GM21515 (cell line): ENCODE measurements at regions not wholly inside any gene's neighbourhood (a gene's known extent, or its start where the extent isn't known, plus 50 kb on each side); places are given as distances from the start of the nearest gene placed in this dataset.

Experiments used
- ATAC-seq: cut with Tn5 transposase; IDR thresholded peaks from one replicate; pipeline ENCODE4 v1.9.1; 2021; ENCODE audit not compliant: unreplicated experiment

DNA sequence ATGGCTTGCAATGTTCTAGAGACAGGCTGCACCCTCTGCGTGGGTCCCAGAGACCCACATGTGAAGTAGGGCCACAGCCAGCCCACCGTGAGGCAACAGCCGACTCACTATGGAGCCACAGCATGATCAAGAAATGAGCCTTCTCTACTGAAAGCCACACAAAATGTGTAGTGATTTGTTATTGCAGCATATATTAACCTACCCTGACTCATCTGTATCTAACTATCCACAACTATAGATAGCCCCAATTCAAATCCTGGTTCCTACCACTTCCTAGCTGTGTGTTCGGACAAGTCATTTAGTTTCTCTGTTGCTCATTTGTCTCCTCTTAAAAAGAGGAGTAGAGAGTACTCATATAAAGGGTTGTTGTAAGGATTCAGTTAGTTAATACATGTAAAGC lies 1152.3 kb downstream of the BCL11B start:
- no peak for ATAC-seq

GRCh38 chr14:98120831-98121464 lies 1151.0 kb downstream of the BCL11B start:
- ATAC-seq = no peak

DNA sequence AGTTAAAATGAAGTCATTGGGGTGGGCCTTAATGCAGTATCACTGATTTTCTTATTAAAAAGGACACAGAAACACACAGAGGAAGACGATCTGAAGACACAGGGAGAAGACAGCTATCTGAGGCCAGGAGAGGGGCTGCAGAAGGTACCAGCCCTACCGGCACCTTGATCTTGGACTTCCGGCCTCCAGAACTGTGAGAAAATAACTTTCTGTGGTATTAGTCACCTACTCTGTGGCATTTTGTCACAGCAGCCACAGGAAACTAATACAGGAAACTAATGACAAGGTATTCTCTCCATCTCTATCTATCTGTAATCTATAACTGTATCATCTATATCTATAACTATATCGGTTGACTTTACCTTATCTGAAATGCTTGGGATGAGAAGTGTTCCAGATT lies 1149.5 kb downstream of the BCL11B start:
- no peak for ATAC-seq

DNA sequence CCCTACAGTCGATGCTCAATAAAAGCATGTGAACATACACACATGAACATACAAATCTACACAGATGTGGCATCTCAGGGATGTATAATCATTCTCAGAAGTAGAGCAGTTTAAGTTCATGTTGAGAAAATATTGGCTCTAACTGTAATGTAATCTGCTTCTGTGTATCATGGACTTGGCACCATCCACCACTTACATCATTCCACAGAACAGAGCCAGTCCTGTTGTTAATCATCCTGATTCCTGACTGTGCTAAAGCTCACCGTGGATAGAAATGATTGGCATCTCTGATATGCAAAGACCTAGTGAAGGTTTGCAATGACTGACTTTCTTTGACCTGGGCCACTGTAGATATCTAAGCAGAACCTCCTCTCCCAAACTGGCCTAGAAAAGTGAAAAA lies 1141.3 kb downstream of the BCL11B start:
- no peak for ATAC-seq

- ATAC-seq = no peak
Observed at GRCh38 chr14:98131406-98131805, 1140.6 kb downstream of the BCL11B start.

GRCh38 chr14:98133806-98134205 lies 1138.2 kb downstream of the BCL11B start:
- ATAC-seq = no peak

GRCh38 chr14:98136012-98136789 lies 1135.8 kb downstream of the BCL11B start:
- ATAC-seq = no peak

- ATAC-seq = no peak
Observed at GRCh38 chr14:98137131-98138025, 1134.6 kb downstream of the BCL11B start.

GRCh38 chr14:98138666-98139065 lies 1133.3 kb downstream of the BCL11B start:
- no peak for ATAC-seq

- no peak for ATAC-seq
Observed at GRCh38 chr14:98140862-98141530, 1131.0 kb downstream of the BCL11B start.

GRCh38 chr14:98143566-98143965 lies 1128.4 kb downstream of the BCL11B start:
- no peak for ATAC-seq

- ATAC-seq = no peak
Observed at GRCh38 chr14:98144964-98145363, 1127.0 kb downstream of the BCL11B start.

DNA sequence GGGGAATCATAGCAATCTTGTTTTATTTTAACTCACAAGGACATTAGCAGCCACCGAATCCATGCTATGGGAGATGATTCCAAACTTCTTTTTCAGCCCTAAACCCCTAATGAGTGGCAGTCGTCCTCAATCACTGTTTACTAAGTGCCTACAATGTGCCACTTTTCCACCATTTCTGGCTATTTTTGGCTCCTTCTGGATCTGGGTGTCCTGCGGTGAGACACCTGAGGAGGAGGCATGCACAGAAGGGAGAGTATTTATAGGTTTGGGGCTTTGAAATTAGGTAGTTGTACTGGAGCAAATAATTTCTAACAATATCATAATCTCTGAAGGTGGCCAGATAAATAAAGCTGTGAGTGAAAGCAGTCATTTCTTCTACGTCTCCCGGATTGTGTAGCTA lies 1125.6 kb downstream of the BCL11B start:
- no peak for ATAC-seq

- ATAC-seq = no peak
Observed at GRCh38 chr14:98154254-98154653, 1117.7 kb downstream of the BCL11B start.

GRCh38 chr14:98156411-98156810 lies 1115.6 kb downstream of the BCL11B start:
- no peak for ATAC-seq

GRCh38 chr14:98160901-98161300 lies 1111.1 kb downstream of the BCL11B start:
- no peak for ATAC-seq

DNA sequence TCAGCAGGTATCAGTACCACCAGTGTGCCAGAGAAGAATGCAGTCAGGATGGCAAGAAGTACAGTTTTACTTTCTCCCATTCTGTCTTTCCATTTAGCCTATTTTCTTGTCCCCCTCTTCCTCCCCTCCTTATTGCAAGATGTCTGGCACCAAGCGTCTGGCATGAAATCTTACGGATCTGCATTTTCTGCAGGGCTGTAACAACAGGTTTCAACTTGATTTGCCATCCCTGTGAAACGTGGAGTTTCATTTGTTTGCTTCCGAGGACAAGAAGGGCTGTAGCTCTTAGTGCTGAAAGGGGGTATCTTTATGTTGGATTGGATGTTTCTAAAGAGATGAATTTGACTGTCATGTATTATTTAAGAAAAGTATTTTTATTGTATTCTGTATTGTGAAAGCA lies 1110.6 kb downstream of the BCL11B start:
- no peak for ATAC-seq

DNA sequence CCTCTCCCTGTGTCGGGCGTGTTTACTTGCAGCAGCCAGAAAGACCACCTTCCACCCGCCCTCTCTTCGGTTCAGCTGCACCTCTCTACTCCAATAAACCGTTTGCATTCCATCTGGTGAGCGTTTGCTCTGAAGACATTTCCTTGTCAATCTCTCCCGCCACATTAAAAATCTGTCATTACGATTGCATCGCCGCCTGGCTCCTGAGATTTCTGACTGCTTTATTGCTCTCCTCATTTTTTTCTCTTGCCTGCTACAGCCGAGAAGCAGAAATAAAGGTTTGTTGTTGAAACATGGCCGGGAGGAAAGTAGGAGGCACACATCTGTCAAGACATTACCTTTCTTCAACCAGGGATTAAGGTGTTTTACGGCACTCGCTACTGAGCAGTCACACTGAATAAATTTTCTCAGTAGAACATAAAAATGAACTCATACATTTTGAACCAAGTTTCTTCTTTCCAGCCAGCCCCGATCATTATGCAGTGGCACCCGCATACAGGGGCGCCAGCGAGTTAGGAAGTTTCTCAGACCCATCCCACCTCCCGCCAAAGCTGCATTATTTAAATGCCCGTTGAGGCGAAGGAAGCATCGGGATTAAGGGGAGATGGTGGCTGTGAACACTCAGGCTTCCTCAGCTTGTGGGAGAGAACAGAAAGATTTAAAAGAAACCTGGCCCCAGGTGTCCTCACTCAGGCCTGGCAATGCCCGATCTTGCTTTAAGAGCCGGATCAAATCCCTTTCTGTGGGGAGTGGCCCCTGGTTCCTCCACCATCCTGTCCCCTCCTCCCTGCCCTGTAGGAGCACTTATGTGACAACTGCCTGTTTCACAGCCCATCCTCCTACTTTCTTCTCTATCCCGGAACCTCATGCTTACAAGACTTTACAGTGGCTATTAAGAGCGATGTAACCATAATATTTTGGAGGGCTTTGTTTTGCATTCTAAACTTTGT lies 1108.9 kb downstream of the BCL11B start:
- ATAC-seq = no peak

- ATAC-seq = no peak
Observed at GRCh38 chr14:98163873-98164272, 1108.1 kb downstream of the BCL11B start.

GRCh38 chr14:98165976-98166375 lies 1106.0 kb downstream of the BCL11B start:
- no peak for ATAC-seq
